ENCODE measurements at regions not wholly inside any gene's neighbourhood (a gene's known extent, or its start where the extent isn't known, plus 50 kb on each side); places are given as distances from the start of the nearest gene placed in this dataset.

- TF ChIP-seq ESRRG (CRISPR knock-in tag; IDR thresholded peaks at IDR 0.05) (no peak), ARNTL (CRISPR knock-in tag; IDR thresholded peaks at IDR 0.05; ENCODE audit: borderline replicate concordance, low read depth) (no peak)
- no peak for ATAC-seq
Observed at GRCh38 chr4:135741583-135741982, 1540.0 kb upstream of the PABPC4L start.

GRCh38 chr4:135739354-135739753 is 1537.8 kb upstream of the PABPC4L start:
- ATAC-seq = no peak
- TF ChIP-seq ARNTL (CRISPR knock-in tag; IDR thresholded peaks at IDR 0.05; ENCODE audit: borderline replicate concordance, low read depth) (no peak), CREB5 (CRISPR knock-in tag; IDR thresholded peaks at IDR 0.05; ENCODE audit: low read depth) (no peak), TOX (CRISPR knock-in tag; IDR thresholded peaks at IDR 0.05; ENCODE audit: borderline replicate concordance) (no peak), ISL1 (CRISPR knock-in tag; IDR thresholded peaks at IDR 0.05) (no peak), SNAI2 (CRISPR knock-in tag; IDR thresholded peaks at IDR 0.05) (no peak), ESRRG (CRISPR knock-in tag; IDR thresholded peaks at IDR 0.05) (no peak), CSDC2 (CRISPR knock-in tag; IDR thresholded peaks at IDR 0.05) (no peak), ZFP30 (CRISPR knock-in tag; IDR thresholded peaks at IDR 0.05) (no peak), ZFP3 (CRISPR knock-in tag; IDR thresholded peaks at IDR 0.05) (no peak), POU6F1 (CRISPR knock-in tag; IDR thresholded peaks at IDR 0.05; ENCODE audit: borderline replicate concordance, low read depth) (no peak), CSRNP3 (CRISPR knock-in tag; IDR thresholded peaks at IDR 0.05) (no peak), RARB (CRISPR knock-in tag; IDR thresholded peaks at IDR 0.05) (no peak)

- TF ChIP-seq TOX (CRISPR knock-in tag; IDR thresholded peaks at IDR 0.05; ENCODE audit: borderline replicate concordance) (no peak), RARB (CRISPR knock-in tag; IDR thresholded peaks at IDR 0.05) (no peak), POU6F1 (CRISPR knock-in tag; IDR thresholded peaks at IDR 0.05; ENCODE audit: borderline replicate concordance, low read depth) (no peak), SNAI2 (CRISPR knock-in tag; IDR thresholded peaks at IDR 0.05) (no peak), PATZ1 (CRISPR knock-in tag; IDR thresholded peaks at IDR 0.05; ENCODE audit: borderline replicate concordance) (no peak), CSDC2 (CRISPR knock-in tag; IDR thresholded peaks at IDR 0.05) (no peak), TCF4 (CRISPR knock-in tag; IDR thresholded peaks at IDR 0.05; ENCODE audit: borderline replicate concordance) (no peak), ZNF8 (CRISPR knock-in tag; IDR thresholded peaks at IDR 0.05) (no peak), OSR1 (CRISPR knock-in tag; IDR thresholded peaks at IDR 0.05) (no peak), GLIS3 (CRISPR knock-in tag; IDR thresholded peaks at IDR 0.05) (no peak), CREB5 (CRISPR knock-in tag; IDR thresholded peaks at IDR 0.05; ENCODE audit: low read depth) (no peak)
- ATAC-seq = no peak
Observed at GRCh38 chr4:135735512-135735911, 1533.9 kb upstream of the PABPC4L start.

GRCh38 chr4:135732448-135732847 is 1530.9 kb upstream of the PABPC4L start:
- no peak for ATAC-seq
- TF ChIP-seq GLIS3 (CRISPR knock-in tag; IDR thresholded peaks at IDR 0.05) (no peak), ZNF565 (CRISPR knock-in tag; conservative IDR thresholded peaks at IDR 0.05; ENCODE audit: low read depth) (no peak), RARB (CRISPR knock-in tag; IDR thresholded peaks at IDR 0.05) (no peak), ZFP30 (CRISPR knock-in tag; IDR thresholded peaks at IDR 0.05) (no peak), SNAI2 (CRISPR knock-in tag; IDR thresholded peaks at IDR 0.05) (no peak)

All from SK-N-SH treated with all-trans-retinoic acid at 6 μM for 48 hours (cell line).